GM18526 (cell line): ENCODE measurements at regions not wholly inside any gene's neighbourhood (a gene's known extent, or its start where the extent isn't known, plus 50 kb on each side); places are given as distances from the start of the nearest gene placed in this dataset.

Source experiments
- POLR2A ChIP-seq: IDR thresholded peaks from 3 replicates; pipeline ENCODE4 v1.6.1; 2011; ENCODE audit not compliant: insufficient read length; ENCODE audit errors: extremely low read depth

- TF ChIP-seq POLR2A = no peak
These were observed 56.7 kb upstream of the GUCA2B start for GRCh38 chr1:42096554-42096953.

DNA sequence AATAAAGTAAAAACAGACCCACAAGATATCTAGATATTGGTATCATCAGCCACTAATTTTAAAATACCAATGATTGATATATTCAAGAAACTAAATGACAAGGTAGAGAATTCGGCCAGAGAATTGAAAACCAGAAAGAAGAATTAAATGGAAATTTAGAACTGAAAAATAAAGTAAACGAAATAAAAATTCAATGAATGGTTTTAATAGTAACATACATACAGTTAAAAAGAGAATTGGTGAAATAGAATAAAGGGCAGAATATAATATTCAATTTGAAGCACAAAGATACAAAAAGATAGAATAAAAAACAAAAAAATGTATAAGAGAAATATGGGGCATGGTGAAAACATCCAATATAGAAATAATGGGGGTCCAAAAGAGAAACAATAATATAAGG is 64.0 kb upstream of the GUCA2B start:
- TF ChIP-seq POLR2A = no peak

- TF ChIP-seq POLR2A = no peak
These were observed 67.1 kb upstream of the GUCA2B start for GRCh38 chr1:42086146-42086545.

DNA sequence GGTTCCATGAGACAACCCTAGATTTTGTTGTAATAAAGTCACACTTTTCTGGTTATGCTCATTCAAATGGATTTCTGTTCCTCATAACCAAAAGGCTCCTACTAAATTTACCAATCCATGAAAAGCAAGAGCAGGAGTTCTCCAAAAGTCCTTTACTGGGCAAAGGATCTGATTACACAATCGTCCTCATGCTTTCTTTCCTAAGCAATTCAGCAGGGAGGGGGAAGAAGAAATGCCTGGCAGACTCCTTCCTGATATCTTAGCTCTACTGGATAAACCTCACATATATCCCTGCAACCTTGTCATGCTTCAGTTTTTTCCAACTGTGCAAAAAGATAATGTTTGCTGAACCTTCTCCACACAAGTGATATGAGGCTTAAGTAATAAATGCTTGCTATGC is 67.6 kb upstream of the GUCA2B start:
- TF ChIP-seq POLR2A = no peak

DNA sequence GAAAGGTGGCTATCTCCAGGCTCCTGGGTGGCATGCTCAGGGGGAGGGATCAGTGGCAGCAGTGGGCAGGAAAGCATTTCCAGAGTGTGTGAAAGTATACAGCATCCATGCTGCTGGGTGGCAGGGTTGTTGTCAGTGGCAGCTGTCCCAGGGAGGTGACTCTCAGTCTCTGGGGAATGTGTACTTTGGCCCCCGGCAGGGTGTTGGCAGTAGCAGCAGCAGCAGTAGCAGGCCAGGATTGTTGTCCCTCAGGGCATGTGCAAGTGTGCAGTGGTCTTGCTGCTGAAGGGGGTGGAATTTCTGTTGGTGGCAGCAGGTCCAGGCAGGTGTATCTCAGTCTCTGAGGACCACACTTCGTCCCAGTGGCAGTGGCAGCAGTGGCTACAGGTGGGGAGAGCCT is 71.7 kb upstream of the GUCA2B start:
- TF ChIP-seq POLR2A = no peak

DNA sequence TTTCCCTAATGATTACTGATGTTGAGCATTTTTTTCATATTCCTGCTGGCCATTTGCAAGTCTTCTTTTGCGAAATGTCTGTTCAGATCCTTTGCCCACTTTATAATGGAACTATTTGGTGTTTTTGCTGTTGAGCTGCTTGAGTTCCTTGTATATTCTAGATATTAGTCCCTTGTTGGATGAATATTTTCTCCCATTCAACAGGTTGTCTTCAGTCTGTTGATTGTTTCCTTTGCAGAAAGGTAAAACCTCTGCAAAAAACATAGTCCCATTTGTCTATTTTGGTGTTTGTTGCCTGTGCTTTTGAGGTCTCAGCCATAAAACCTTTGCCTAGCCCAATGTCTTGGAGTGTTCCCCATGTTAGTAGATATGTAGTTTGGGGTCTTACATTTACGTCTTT is 78.0 kb upstream of the GUCA2B start:
- no peak for TF ChIP-seq POLR2A

GRCh38 chr1:42070996-42071395 is 82.2 kb upstream of the GUCA2B start:
- TF ChIP-seq POLR2A = no peak

DNA sequence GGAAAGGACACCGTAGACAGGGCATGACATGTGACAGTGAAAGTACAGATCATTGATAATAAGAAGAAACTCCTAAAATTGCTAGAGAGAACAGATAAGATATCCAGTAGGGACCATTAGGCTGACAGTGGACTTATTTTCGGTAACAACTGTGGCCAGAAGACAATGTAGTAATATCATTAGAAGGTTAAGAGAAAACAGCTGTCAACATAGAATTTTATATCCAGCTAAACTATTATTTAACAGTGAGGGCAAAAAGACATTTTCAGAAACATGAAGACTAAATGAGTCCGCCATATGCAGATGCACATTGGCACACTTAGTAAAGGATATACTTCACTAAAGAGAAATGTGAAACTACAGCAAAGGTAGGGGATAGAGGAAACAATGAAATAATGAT is 95.4 kb upstream of the GUCA2B start:
- no peak for TF ChIP-seq POLR2A

DNA sequence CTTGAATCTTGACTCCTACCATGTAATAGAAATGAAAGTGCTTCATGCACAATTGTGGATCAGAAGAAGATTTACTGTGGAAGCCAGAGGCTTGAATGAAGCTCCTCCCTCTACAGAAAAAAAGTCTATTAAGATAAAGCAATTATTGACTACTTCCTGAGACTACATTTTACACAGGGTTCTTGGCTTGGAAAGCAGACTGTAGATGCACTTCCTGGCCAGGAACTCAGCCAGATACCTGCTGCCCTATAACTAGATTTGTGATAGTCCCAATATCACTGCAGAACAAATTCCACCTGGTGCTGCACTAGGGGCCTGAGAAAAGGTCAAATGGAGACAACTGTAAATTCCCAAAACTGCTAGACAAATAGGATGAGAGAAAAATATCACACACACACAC is 96.8 kb upstream of the GUCA2B start:
- no peak for TF ChIP-seq POLR2A

- TF ChIP-seq POLR2A = no peak
These were observed 98.1 kb upstream of the GUCA2B start for GRCh38 chr1:42055061-42055460.

DNA sequence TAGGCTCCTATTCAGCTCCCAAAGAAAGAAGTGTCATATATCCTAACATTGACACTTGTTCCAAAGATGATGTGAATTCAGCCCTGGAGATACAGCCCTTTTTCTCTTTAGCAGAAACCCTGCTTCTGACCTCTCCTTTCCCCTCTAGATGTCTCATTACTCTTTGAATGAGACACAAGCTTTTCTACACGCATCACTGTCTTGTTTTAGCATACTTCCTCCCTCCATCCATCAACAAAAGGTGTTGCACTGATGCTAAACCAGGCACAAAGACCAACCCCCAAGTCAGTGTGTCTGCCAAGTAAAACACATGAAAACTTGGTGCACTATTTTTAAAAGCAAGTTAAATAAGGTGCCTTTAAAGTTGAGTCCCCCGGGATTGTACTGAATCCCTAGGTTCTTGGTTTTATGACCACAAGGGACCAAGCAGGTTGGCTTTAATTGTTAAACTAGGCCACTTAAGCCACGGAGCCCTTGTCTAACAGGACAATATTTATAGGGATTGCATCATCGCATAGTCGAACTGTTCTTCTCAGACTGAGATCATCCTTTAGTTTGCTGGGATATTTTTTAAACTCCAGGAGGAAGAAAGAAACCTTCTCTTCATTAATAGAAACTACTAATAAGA is 101.0 kb upstream of the GUCA2B start:
- TF ChIP-seq POLR2A = no peak

GRCh38 chr1:42047508-42047880 is 105.7 kb upstream of the GUCA2B start:
- no peak for TF ChIP-seq POLR2A

DNA sequence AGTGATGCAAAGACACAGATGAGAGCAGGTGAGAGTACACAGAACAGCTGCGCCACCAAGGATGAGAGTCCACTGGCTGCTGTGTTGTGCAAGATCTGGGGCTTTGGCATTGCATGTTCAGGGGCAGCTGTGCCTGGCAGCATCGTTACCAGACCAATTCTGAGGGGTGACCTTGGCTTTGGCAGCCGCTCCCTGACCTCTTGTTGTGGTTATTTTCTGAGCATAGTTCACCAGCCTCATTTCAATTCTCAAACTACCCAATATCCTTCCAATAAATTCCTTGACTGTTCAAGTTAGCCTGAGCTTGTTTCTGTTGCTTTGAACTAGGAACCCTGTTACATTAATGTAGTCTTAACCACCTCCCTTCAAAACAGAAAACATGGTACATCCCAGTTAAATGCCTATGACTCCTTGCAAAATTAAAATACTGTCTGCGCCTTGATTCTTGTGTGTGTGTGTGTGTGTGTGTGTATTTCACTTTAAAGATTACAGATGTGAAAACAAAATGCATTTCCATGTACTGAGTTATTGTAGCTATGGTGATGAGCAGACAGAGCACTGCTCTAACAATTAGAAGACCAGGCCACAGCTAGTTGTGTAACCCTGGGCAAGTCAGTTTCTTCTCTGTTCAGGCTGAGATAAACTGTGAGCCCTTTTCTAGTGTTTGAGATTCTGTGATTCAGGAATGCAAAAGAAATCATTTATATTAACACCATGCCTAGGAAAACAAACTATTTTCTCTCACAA is 106.3 kb upstream of the GUCA2B start:
- no peak for TF ChIP-seq POLR2A

- TF ChIP-seq POLR2A = no peak
These were observed 108.9 kb upstream of the GUCA2B start for GRCh38 chr1:42044346-42044745.

DNA sequence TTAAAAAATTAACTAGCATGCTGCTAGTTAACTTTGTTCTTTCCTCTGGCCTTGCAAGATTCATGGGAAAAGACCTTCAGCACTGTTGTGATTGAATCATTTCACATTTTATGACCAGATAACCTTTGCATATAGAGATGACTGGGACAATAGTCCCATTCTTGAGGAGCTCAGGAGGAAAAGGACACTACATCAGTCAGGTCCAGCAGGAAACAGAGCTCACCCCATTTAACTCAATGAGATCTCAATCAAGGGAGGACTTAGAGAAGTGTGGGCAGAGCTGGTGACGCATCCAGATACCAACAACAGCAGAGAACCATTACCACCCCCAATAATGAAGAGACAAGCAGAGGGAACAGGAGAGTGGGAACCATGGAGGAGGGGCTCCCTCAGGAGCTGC is 109.4 kb upstream of the GUCA2B start:
- TF ChIP-seq POLR2A = no peak

GRCh38 chr1:42043182-42043581 is 110.0 kb upstream of the GUCA2B start:
- TF ChIP-seq POLR2A = no peak

- no peak for TF ChIP-seq POLR2A
These were observed 112.2 kb upstream of the GUCA2B start for GRCh38 chr1:42041031-42041430.
